Astrocyte (in vitro differentiated cells and primary cell): ENCODE measurements at regions not wholly inside any gene's neighbourhood (a gene's known extent, or its start where the extent isn't known, plus 50 kb on each side); places are given as distances from the start of the nearest gene placed in this dataset.

Experiments used
- EZH2 ChIP-seq: IDR thresholded peaks from 2 replicates; pipeline ENCODE4 v1.6.1; 2012; ENCODE audit warnings: mild to moderate bottlenecking, low read length, inconsistent platforms; ENCODE audit not compliant: insufficient read depth
- TF ChIP-seq, protein P1 (sequence below): IDR thresholded peaks from 2 replicates; pipeline ENCODE4 v1.5.1; 2011; ENCODE audit warnings: low read depth, mild to moderate bottlenecking, inconsistent platforms, low read length, moderate library complexity; ENCODE audit not compliant: insufficient read depth

DNA sequence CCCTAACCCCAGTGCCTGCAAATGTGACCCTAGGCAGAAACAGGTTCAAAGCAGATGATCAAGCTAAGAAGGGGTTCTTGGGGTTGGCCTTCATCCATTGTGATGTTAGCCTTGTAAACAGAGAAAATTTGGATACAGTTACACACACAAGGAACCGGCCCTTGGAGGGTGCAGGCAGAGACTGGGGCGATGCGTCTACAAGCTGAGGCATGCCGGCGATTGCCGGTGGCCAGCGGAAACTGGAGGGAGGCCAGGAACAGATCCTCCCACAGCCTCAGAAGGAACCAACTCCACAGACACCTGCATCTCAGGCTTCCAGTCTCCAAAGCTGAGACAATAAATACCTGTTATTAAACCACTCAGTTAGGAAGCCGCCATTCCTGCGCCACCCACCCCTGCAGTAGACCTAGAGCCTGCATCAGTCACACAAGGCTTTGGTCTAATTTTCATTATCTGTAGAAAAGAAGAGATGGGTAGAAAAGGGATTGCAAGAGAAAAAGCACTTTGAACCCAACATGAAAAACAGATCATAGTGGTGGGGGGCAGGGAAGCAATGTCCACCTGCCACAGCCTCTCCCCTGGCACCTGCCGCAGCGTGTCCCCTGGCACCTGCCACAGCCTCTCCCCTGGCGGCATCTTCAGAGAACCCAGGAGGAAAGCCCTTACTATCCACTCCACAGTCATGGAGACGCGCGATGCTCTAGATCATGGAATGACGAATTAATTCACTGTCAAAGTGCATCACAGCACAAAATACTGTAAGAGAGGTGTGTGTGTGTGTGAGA lies 119.7 kb upstream of the SOX1 start:
- TF ChIP-seq, protein P1, sequence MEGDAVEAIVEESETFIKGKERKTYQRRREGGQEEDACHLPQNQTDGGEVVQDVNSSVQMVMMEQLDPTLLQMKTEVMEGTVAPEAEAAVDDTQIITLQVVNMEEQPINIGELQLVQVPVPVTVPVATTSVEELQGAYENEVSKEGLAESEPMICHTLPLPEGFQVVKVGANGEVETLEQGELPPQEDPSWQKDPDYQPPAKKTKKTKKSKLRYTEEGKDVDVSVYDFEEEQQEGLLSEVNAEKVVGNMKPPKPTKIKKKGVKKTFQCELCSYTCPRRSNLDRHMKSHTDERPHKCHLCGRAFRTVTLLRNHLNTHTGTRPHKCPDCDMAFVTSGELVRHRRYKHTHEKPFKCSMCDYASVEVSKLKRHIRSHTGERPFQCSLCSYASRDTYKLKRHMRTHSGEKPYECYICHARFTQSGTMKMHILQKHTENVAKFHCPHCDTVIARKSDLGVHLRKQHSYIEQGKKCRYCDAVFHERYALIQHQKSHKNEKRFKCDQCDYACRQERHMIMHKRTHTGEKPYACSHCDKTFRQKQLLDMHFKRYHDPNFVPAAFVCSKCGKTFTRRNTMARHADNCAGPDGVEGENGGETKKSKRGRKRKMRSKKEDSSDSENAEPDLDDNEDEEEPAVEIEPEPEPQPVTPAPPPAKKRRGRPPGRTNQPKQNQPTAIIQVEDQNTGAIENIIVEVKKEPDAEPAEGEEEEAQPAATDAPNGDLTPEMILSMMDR, result no peak
- no peak for TF ChIP-seq EZH2
